Chondrocyte (in vitro differentiated cells): ENCODE measurements at regions not wholly inside any gene's neighbourhood (a gene's known extent, or its start where the extent isn't known, plus 50 kb on each side); places are given as distances from the start of the nearest gene placed in this dataset.
A peak's percentile ranks its signal among the peaks of the same experiment; 100 is the strongest.

Experiments used
- DNase-seq: peaks from one replicate; pipeline ENCODE4 v3.0.0; 2021; ENCODE audit warnings: mixed read lengths, low spot score
- H3K27ac Mint-ChIP-seq: one replicate; pipeline ENCODE4 v1.8.0; 2021; ENCODE audit warnings: mild to moderate bottlenecking, moderate library complexity, mixed read lengths; ENCODE audit not compliant: unreplicated experiment
- H3K27me3 Mint-ChIP-seq: 2 replicates; pipeline ENCODE4 v1.8.0; 2021; ENCODE audit warnings: low read depth, mixed read lengths
- H3K36me3 Mint-ChIP-seq: 2 replicates; pipeline ENCODE4 v1.8.0; 2021; ENCODE audit warnings: low read depth, mixed read lengths
- H3K4me1 Mint-ChIP-seq: 2 replicates; pipeline ENCODE4 v1.8.0; 2021; ENCODE audit warnings: low read depth, mild to moderate bottlenecking, mixed read lengths
- H3K4me3 Mint-ChIP-seq: one replicate; pipeline ENCODE4 v1.8.0; 2021; ENCODE audit warnings: mild to moderate bottlenecking, moderate library complexity, mixed read lengths; ENCODE audit not compliant: unreplicated experiment
- H3K9me3 Mint-ChIP-seq: 2 replicates; pipeline ENCODE4 v1.8.0; 2021; ENCODE audit warnings: low read depth, mixed read lengths
- TF ChIP-seq, protein P1 (sequence below): fragments of 200-600 bp; sonication (generic); IDR thresholded peaks from 2 replicates; pipeline ENCODE4 v1.5.0; 2021; ENCODE audit warnings: antibody characterized with exemption, mild to moderate bottlenecking, moderate library complexity

GRCh38 chr7:46586406-46586805, 665.3 kb upstream of the IGFBP3 start:
- DNase-seq, result no peak
- Mint-ChIP-seq H3K4me1 (peaks cover 23% of the 10 kb centered on the region), H3K27ac (no peak overlapping the region), H3K36me3 (no peaks in the 10 kb centered on the region), H3K27me3 (no peaks in the 10 kb centered on the region), H3K4me3 (no peak overlapping the region), H3K9me3 (no peaks in the 10 kb centered on the region)
- TF ChIP-seq, protein P1, sequence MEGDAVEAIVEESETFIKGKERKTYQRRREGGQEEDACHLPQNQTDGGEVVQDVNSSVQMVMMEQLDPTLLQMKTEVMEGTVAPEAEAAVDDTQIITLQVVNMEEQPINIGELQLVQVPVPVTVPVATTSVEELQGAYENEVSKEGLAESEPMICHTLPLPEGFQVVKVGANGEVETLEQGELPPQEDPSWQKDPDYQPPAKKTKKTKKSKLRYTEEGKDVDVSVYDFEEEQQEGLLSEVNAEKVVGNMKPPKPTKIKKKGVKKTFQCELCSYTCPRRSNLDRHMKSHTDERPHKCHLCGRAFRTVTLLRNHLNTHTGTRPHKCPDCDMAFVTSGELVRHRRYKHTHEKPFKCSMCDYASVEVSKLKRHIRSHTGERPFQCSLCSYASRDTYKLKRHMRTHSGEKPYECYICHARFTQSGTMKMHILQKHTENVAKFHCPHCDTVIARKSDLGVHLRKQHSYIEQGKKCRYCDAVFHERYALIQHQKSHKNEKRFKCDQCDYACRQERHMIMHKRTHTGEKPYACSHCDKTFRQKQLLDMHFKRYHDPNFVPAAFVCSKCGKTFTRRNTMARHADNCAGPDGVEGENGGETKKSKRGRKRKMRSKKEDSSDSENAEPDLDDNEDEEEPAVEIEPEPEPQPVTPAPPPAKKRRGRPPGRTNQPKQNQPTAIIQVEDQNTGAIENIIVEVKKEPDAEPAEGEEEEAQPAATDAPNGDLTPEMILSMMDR, result no peak

DNA sequence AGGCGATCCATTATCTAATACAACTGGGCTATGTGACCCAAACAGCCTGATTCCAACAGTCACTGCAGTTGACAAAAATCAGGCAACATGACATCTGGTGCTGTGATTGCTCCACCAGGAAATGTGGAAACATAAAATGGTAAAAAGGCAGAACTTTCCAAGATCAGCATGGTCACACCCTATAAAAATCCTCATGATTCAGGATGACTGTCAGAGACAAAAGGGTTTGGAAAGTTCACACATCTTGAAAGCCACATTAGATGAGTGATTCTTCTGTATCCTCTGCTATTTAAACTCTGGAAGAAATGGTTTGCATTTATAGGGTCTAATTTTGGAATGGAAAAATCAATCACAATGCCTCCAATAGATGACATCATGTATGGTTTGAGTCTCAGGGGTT, 662.6 kb upstream of the IGFBP3 start:
- H3K4me3 Mint-ChIP-seq, result no peak overlapping the region
- H3K36me3 Mint-ChIP-seq, result no peaks in the 10 kb centered on the region
- TF ChIP-seq, protein P1, result no peak
- no peak for DNase-seq
- peaks cover 24% of the 10 kb centered on the region for H3K4me1 Mint-ChIP-seq
- no peaks in the 10 kb centered on the region for H3K9me3 Mint-ChIP-seq
- H3K27ac Mint-ChIP-seq, result no peak overlapping the region
- no peaks in the 10 kb centered on the region for H3K27me3 Mint-ChIP-seq

DNA sequence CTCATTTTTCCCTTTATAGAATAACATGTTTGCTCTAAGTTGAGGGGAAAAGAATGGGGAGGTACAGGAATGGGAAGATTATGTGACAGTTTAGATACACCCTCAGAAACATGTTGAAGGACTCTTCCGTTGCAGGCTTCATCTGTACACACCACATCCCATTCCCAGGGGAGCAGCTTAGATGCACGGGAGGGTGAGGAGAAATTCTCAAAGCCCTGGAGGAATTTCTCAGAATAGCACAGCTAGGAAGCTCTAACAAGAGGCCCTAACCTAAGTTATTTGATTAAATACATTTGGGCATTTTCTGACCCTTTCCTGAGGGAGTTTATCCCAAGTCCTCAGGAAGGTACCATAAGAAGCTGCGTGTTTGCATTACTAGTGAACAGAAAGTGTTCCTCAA, 660.2 kb upstream of the IGFBP3 start:
- no peak for DNase-seq
- Mint-ChIP-seq H3K27ac (no peak overlapping the region), H3K4me3 (no peak overlapping the region), H3K9me3 (peaks cover 3% of the 10 kb centered on the region), H3K4me1 (peaks cover 24% of the 10 kb centered on the region), H3K36me3 (no peaks in the 10 kb centered on the region), H3K27me3 (no peaks in the 10 kb centered on the region)
- TF ChIP-seq, protein P1, result peak; percentile 44

DNA sequence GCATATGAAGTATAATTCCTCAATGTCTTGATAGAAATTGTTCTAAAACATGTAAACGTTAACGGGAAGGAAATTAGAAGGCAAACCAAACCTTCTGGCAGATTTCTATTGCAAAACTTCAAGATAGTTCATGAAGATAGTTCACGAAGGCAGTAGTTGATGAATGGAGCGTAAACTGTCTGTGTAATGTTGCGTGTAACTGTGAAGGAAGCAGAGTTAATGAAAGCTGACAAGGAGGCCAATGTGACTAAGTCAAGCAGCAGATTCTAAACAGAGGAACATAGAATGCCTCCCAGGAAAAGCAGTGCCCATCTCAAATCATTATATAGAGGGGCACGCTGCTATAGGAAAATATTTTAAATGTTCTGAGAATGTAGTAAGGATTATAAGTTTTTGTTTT, 659.7 kb upstream of the IGFBP3 start:
- H3K36me3 Mint-ChIP-seq, result no peaks in the 10 kb centered on the region
- peaks cover 24% of the 10 kb centered on the region for H3K4me1 Mint-ChIP-seq
- TF ChIP-seq, protein P1, result no peak
- no peaks in the 10 kb centered on the region for H3K27me3 Mint-ChIP-seq
- H3K27ac Mint-ChIP-seq, result no peak overlapping the region
- peaks cover 3% of the 10 kb centered on the region for H3K9me3 Mint-ChIP-seq
- no peak for DNase-seq
- no peak overlapping the region for H3K4me3 Mint-ChIP-seq

DNA sequence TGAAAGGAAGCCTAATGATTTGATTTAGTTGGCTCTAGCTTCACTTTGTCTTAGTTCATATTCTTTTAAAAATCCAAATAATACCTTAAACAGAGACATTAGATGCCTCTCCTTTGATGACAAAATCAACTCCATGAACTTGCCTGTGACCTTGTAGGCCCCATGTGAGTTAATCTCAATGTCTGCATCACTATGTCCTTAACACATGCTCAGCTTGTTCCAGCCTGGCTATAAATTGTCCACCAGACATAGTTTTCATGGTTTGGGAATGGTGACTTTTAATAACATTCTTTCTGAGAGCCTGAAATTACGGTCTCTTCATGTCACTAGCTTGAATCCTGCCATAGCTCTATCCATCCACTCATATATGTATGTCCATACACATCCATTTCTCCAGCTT, 656.3 kb upstream of the IGFBP3 start:
- Mint-ChIP-seq H3K36me3 (peaks cover 2% of the 10 kb centered on the region), H3K4me1 (peaks cover 17% of the 10 kb centered on the region), H3K9me3 (peaks cover 5% of the 10 kb centered on the region), H3K27ac (peak overlapping the region; percentile 5), H3K27me3 (no peaks in the 10 kb centered on the region), H3K4me3 (no peak overlapping the region)
- TF ChIP-seq, protein P1, result no peak
- no peak for DNase-seq
